ENCODE measurements at regions not wholly inside any gene's neighbourhood (a gene's known extent, or its start where the extent isn't known, plus 50 kb on each side); places are given as distances from the start of the nearest gene placed in this dataset.

DNA sequence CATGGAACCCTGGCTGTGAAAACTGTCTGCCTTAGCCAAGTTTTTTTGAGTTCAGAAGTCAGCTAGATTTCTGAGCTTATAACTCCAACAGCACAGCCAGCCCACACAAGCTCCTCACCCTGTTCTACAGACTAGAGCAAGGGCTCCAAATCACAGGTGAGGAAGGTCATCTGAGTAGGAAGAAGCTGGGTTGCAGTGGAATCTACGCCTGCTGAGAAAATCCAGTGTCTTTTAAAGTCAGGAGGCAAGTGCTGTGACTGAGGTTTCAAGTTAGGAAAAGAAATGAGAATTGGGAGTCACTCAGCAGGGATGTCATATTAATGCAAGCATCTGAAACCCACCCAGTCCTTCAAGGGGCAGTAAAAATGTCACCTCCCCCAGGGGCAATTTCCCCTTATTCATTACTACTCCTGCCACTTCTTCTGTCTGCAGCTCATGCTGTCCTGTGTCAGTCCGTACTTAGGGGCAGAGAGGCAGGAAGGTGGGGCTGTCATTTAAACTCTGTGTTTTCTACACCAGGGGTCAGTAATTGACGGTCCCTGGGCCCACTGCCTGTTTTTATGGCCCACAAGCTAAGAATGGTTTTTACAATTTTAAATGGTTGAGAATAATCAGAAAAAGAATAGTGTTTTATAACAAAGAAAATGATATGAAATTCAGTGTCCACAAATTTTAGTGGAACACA is 551.1 kb downstream of the BCL11A start:
- no peak for DNase-seq (ENCODE audit: low read depth in 2 of 2, low spot score in 1 of 2)

DNA sequence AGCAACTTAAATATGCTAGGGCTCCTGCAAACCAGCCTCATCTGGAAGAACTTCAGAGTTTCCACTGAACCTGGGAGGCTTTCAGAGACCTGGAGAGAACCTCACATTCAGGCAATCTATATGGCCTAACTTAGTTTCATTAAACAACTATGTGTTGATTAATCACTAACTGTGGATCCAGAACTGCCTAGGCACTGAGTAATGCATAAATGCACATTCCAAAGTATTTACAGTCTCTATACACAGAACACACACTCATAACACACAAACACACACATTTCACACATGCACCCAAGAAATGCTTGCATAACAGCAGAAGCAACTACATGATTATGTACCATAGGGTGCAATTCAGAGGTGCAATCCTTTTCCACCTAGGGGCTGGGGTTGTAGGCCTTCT is 552.8 kb downstream of the BCL11A start:
- DNase-seq (ENCODE audit: low read depth in 2 of 2, low spot score in 1 of 2) = no peak

DNA sequence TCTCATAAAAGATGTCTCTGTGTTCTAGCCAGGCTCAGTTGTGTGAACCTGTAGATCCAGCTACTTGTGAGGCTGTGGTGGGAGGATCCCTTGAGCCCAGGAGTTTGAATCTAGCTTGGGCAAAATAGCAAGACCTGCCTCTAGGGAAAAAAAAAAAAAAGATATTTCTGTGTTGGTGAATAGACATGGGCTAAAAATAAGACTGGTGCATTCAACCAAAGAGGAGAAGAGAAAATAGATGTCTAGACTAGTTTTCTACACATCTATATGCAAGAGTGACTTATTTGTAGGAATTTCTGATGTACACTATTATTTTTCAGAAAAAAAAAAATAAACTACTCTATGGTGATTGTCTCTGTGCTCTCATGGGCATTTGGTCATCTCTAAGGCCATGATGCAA is 555.1 kb downstream of the BCL11A start:
- no peak for DNase-seq (ENCODE audit: low read depth in 2 of 2, low spot score in 1 of 2)

DNA sequence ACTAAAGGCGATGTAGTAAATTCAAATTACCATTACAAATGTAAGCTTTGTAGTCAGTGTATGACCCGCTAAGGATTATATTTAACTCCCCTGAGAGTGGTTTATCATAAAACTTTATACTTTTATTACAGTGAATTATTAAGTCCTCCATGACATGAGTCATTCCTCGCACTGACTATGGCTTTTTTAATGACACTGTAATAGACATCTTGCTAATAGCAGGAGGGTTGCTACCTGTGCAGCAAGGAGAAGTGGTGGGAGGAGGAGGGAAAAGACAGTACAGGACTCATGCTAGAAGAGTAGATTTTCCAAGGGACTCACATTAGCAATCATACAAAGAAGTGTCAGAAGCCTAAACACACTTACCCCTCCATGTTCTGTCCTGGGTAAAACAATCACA is 556.1 kb downstream of the BCL11A start:
- no peak for DNase-seq (ENCODE audit: low read depth in 2 of 2, low spot score in 1 of 2)

DNA sequence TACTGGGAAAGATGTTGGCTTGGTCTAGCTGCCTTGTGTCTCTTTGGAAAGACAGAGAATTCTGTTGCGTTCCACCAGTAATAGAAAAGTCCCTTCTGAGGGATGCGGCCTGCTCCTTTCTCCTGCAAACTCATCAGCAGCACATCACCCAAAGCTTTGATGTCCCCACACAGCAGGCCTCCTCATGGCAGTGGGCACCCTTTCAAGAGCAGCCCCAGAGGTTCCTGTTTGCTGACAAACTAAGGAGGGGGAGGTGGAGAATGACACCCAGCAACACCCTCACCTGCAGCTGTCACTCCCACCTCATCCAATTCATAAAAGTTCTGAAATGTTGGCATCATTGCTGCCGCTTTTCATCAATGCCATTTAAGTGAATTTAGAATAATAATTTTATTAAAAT is 556.6 kb downstream of the BCL11A start:
- DNase-seq (ENCODE audit: low read depth in 2 of 2, low spot score in 1 of 2) = no peak

DNA sequence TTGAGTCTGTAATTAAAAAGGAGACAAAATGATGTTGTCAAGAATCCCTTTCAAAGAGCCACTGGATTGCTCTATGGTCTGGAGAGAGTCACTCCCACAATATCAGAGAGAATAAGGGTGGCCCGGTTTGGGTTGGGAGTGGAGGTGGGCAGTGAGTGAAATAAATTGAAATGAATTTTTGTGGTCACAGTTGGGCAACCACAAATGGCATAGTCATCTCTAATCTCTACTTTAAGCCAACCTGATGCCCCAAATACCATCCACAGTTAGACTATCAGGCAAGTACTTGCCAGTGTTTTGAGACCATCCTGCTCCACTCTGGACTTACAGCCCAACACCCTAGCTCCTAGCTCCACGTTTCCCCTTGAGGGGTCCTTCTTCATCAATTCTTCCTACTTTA is 559.7 kb downstream of the BCL11A start:
- no peak for DNase-seq (ENCODE audit: low read depth in 2 of 2, low spot score in 1 of 2)

DNA sequence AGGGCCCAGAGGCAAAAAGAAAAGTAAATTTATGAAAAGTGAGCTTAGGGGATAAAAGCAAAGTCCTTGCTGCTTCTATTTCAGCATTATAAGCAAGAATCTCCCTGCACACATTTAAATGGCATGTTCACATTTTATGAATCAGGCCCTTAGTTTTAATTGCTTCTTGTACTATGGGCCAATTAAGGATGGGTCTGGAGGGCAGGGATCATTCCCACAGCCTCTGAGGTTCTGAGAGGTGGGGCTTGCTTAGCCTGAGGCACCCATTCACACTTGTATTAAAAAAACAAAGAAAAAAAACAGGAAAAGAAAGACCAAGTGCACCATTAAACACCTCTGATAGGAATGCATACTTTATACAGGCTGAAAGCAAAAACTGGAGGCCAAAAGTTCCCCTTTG is 565.1 kb downstream of the BCL11A start:
- no peak for DNase-seq (ENCODE audit: low read depth in 2 of 2, low spot score in 1 of 2)

DNA sequence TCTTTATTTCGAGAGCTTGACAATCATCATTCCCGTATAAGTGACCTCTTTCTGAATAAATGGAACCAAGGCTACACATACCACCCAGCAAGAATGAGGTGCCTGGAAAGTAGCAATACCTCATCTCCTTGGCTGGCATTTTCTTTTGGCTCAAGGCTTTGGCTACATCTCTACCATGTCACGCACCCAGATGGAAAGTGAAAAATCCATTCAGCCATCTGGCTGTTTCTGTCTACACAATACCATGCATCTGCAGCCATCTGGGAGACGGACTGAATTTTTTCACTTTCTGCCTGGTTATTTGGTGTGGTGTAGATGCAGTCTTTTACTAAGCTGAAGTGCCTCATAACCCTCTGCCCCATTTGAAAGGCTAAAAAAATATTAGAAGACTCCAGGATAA is 566.9 kb downstream of the BCL11A start:
- no peak for DNase-seq (ENCODE audit: low read depth in 2 of 2, low spot score in 1 of 2)

DNA sequence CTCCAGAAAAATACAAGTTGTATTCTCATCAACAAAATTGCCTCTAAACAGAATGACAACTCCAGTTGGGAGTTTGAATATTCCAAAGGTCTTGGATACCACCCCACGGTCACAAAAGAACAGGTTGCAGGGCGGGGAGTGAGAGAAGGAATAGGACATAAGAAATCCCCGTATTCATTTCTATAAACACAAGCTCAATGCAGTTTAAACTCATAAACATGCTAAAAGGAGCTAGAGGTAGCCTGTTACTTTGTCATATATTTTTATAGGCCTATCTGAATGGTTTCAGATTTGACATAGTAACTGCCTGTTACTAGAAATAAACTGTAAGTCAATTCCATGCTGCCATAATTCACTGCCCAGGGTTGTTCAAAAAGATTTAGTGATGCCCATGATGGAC is 567.5 kb downstream of the BCL11A start:
- no peak for DNase-seq (ENCODE audit: low read depth in 2 of 2, low spot score in 1 of 2)

DNA sequence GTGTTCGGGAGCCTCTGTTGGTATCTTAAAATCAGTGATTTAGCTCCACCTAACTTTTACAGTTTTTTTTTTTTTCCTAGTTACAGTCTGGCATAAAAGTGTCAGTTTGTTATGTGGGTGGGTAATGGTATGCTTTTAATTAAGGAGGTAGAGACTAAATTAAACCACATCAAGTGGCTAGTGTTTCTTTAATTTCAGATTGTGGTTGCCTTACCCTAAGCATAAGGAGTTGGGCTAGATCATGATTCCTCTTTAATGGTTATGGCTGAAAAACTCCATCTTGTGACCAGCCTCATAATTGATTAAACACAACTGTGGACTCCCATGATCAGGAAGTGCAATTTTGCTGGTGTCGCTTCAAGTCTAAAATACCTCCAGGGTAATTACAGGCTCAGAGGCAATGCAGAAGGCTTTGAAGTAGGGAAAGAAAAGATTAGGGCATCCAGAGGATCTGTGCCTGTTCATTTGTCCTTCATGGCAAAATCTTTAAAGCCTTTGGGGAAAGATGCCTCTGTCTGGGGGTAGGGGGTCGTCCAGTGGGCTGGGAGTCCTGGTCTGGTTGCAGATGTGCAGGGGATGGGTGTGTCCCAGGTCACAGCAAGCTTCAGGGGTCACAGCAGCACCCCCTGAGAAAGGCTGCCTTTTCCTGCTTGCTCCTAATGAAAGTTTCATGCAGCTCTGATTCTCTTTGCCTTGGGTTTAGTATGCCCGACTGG is 579.2 kb downstream of the BCL11A start:
- no peak for DNase-seq (ENCODE audit: low read depth in 2 of 2, low spot score in 1 of 2)

DNA sequence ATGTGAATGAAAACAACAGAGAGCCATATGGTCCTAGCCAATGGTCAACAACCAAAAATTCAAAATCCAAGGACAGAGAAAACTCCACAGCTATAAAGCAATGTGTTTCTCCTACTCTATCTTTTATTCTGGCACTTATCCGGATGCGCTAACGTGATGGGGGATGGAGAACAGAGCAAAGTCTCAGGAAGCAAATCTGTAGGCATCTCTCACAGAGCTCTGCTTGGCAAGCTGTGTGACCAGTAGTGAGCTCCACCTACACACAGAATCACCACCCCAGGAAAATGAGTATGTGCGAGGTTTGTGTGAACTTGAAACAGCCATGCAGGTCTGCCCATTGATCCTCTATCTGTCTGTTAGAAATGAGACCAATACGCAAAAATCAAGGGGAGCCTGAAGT is 584.3 kb downstream of the BCL11A start:
- DNase-seq (ENCODE audit: low read depth in 2 of 2, low spot score in 1 of 2) = no peak

DNA sequence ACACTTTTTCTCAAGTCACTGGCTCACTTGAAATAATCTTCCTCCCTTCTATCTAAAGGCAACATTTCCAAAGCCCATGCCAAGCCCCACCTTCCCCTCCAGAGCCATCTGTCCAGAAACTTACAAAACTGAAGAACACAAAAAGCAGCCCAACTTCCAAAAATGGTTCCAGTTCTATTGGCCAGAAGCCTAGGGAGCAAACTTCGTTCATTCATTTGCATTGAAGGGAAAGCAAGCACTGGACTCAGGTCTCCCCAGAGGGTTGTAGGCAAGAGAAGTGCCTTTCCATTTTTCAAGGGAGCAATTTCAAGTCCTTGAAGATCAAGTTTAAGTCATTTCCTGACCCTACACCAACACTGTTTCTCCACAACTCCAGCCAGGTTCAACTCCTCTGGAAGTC is 585.0 kb downstream of the BCL11A start:
- no peak for DNase-seq (ENCODE audit: low read depth in 2 of 2, low spot score in 1 of 2)

DNA sequence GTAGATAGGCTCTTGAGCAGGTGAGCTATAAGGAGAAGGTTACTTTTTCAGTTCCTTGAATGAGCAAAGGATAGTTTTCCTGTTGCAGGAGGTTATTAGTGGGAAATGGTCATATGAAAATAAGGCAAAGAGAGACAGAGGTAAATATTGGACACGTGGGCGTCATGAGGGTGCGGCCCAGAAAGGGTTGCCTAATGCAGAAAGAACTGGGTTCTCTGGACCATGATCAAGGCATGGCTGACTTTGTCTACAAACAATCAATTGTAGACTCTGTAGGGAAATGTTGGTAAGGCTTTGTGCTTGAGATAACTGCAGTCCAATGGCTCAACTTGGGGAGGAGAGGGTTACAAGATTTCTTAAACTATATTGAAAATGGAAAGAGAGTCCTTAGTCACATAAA is 585.8 kb downstream of the BCL11A start:
- DNase-seq (ENCODE audit: low read depth in 2 of 2, low spot score in 1 of 2) = no peak

DNA sequence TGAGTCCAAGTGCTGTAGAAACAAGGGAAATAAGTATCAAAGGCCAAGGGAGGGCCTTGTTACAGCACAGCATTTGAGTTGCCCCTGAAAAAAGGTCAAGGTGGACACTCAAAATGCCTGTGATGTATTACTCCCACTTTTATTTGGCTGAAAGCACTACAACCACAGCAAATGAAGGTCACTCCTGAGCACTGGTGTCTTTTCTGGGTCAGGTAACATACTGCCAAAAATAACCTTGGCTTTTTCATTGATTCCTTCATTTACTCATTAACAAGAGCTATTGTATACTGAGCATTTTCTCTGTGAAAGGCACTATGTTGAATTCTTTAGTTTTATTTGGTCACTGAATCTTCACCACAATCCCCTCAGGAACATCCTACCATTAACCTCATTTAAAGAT is 590.3 kb downstream of the BCL11A start:
- DNase-seq (ENCODE audit: low read depth in 2 of 2, low spot score in 1 of 2) = no peak

DNA sequence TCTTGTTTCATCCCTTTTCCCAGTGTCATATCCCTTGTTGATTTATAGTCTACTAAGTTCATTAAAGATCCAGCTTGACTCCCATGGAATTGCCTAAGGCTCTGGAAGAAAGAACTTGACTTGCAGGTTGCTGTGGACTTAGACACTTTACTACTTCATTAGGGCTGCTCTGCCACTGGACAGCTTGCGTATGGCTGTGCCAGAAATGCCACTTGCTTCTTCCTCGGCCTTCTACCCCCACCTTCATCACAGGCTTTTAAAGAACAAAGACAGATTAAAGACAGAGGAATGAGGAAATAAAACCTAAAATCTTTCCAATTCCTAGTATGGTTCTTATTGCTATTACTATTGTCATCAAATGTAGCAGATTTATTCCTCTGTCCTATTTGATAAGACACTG is 591.7 kb downstream of the BCL11A start:
- DNase-seq (ENCODE audit: low read depth in 2 of 2, low spot score in 1 of 2) = no peak

DNA sequence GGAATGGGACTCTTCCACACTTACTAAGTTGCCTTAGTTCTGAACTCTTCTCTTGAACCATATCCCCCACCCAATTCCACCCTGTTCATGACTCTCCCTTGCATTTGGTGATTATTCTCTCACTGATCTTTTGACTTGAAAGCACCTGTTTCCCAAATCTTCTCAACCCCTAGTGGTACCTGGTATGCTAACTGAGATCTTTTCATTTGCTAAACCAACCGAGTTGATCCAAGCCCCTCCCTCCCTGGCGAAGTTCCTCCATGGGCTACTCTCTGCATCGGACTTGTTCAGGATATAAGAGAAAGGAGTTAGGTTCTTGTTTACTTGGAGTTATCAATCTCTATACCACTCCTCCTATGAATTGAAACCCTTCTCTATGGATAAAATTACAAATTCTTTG is 593.5 kb downstream of the BCL11A start:
- DNase-seq (ENCODE audit: low read depth in 2 of 2, low spot score in 1 of 2) = no peak

DNA sequence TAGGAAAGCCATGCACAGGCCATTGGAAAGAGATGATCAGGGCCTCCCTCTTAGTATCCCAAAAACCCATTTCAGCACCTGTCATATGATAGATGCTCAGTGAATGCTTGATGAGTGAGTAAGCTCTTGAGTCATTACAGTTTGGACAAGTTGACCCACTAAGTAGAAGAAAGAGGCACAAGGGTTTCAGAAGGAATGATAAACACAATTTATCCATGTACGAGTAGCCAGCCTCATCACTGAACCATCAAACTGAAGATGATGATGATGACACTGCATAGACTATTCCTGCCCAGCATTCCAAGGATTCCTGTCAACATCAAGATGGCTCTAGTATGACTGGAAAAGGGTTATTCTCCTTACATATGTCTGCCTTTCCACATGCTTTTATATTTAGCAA is 596.0 kb downstream of the BCL11A start:
- no peak for DNase-seq (ENCODE audit: low read depth in 2 of 2, low spot score in 1 of 2)

DNA sequence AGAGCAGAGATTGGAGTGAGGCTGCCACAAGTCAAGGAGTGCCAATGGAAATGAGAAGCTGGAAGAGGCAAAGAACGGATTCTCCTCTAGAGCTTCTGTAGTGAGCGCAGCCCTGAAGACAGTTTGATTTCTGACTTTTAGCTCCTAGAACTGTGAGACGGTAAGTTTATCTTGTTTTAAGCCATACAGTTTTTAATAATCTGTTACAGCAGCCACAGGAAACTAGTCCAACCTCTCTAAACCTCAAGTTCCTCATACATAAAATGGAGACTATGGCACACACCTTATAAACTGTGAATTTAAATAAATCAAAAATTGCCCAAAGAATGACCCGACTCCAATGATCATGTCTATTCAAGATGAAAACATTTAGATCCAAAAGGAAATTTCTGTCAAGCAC is 596.5 kb downstream of the BCL11A start:
- DNase-seq (ENCODE audit: low read depth in 2 of 2, low spot score in 1 of 2) = no peak

DNA sequence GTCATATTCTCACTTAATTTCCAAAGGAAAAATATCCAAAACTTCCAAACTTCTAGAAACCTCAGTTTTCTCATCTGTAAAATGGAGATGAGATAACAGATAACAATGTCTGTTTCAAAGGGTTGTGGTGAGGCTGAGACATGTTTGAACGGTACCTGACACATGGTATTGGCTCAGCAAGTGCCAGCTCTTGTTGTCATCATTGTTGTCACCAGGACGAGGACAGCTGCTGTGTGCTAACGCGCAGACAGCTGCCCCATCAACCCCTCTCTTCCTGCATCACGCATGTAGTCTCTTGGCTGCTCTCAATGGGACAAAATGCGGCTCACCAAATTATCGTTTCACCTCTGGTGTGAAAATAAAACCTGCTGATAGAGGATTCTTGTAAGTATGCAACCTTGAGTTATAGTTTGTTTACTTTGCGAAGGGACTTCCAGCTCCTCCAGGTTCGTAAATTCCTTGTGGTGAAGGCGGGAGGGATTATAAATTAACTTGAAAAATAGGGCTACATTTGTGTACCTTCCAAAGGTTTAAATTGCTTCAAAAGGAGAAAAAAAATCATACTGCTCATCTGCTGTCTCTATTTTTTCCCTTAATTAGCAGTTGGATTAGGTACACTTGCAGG is 605.4 kb downstream of the BCL11A start:
- DNase-seq (ENCODE audit: low read depth in 2 of 2, low spot score in 1 of 2) = no peak

DNA sequence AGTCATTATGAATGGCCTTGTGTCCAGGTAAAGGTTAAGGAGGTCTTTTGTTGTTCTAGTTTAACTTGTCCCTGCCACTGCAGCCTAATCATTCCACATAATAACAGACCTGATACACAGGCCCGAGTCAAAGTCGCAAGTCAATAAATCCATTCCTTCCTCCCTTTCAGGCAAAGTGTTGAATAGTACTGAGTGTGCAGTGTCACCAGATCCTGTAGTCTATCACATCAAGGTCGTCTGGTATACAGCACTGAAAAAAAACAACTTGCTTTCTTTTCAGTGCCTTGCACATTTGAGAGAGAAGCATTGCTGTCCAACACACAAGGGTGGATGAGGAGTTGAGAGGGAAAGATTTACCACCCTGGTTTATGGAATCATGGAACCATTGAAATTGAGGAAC is 606.2 kb downstream of the BCL11A start:
- DNase-seq (ENCODE audit: low read depth in 2 of 2, low spot score in 1 of 2) = no peak

DNA sequence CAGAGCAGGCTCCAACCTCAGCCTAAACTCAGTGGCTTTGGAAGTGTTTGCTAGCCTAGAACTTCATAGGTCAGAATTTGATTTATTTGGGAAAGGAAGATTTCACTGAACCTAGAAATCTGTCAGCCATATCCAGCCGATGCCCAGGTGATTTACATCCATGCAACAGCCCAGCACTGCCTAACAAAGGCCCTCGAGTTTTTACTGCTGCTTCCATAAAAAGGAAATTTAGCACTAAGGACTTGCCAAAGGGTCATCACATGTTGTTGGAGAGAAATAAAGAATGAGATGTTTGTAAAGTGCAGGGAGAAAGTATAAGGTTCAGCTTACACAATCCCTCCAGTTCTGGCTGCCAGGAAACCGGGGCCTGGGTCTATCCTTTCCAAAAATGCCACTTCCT is 614.2 kb downstream of the BCL11A start:
- no peak for DNase-seq (ENCODE audit: low read depth in 2 of 2, low spot score in 1 of 2)

DNA sequence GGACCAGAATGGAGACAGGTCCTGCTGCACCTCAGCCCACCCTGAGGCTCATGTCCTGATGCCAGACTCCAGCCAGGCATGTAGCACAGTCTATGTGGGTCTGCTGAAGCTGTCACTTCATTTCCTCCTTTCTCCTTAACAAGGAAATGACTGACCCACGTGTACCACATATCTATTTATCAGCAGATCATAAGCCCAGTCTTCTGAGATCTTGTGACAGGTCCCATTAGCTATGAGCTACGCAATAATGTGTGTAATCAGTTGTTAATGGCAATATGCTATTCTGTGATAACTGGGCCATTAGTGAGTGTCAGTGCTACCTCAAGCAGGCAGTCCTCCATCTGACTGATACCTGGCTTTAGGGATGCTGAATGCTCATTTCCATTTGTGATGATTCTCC is 615.3 kb downstream of the BCL11A start:
- DNase-seq (ENCODE audit: low read depth in 2 of 2, low spot score in 1 of 2) = no peak

DNA sequence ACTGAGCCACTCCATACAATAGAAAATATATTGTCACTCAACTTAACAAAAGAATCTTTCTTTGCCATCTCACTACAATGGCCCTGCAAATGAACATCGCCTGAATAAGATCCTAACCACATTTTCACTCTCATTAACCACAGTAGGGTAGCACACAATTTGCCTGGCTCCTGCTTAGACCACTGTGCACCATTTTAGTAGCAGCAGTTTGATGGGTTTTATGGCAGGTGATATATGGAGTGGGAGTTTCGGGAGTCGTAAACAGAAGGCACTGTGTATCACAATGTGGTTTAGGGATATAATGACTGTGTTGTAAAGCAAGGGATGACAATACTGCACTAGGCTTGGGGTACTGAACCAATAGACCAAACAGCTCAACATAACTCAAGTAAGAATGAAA is 617.4 kb downstream of the BCL11A start:
- no peak for DNase-seq (ENCODE audit: low read depth in 2 of 2, low spot score in 1 of 2)
